ENCODE measurements at regions not wholly inside any gene's neighbourhood (a gene's known extent, or its start where the extent isn't known, plus 50 kb on each side); places are given as distances from the start of the nearest gene placed in this dataset.
A peak's percentile ranks its signal among the peaks of the same experiment; 100 is the strongest.

GRCh38 chr7:116128139-116128538 lies 82.2 kb upstream of the TES start:
- Mint-ChIP-seq H3K36me3 (ENCODE audit: unreplicated experiment) (peaks cover 8% of the 10 kb centered on the region), H3K27ac (ENCODE audit: unreplicated experiment) (no peak overlapping the region), H3K4me1 (ENCODE audit: unreplicated experiment) (no peaks in the 10 kb centered on the region), H3K9me3 (ENCODE audit: unreplicated experiment) (peaks cover 12% of the 10 kb centered on the region), H3K4me3 (ENCODE audit: unreplicated experiment) (no peak overlapping the region), H3K27me3 (ENCODE audit: unreplicated experiment) (peaks cover 16% of the 10 kb centered on the region)
- DNase-seq (ENCODE audit: extremely low spot score, unreplicated experiment): no peak
- TF ChIP-seq CTCF (IDR thresholded peaks at IDR 0.05): no peak

GRCh38 chr7:116135306-116135705 lies 75.0 kb upstream of the TES start:
- Mint-ChIP-seq H3K4me1 (ENCODE audit: unreplicated experiment) (peaks cover 17% of the 10 kb centered on the region), H3K4me3 (ENCODE audit: unreplicated experiment) (no peak overlapping the region), H3K27ac (ENCODE audit: unreplicated experiment) (no peak overlapping the region), H3K27me3 (ENCODE audit: unreplicated experiment) (no peaks in the 10 kb centered on the region), H3K36me3 (ENCODE audit: unreplicated experiment) (no peaks in the 10 kb centered on the region), H3K9me3 (ENCODE audit: unreplicated experiment) (no peaks in the 10 kb centered on the region)
- no peak for TF ChIP-seq CTCF (IDR thresholded peaks at IDR 0.05)
- DNase-seq (ENCODE audit: extremely low spot score, unreplicated experiment): no peak

- Mint-ChIP-seq H3K9me3 (ENCODE audit: unreplicated experiment) (no peaks in the 10 kb centered on the region), H3K27me3 (ENCODE audit: unreplicated experiment) (no peaks in the 10 kb centered on the region), H3K4me1 (ENCODE audit: unreplicated experiment) (peaks cover 17% of the 10 kb centered on the region), H3K4me3 (ENCODE audit: unreplicated experiment) (no peak overlapping the region), H3K27ac (ENCODE audit: unreplicated experiment) (no peak overlapping the region), H3K36me3 (ENCODE audit: unreplicated experiment) (no peaks in the 10 kb centered on the region)
- TF ChIP-seq CTCF (IDR thresholded peaks at IDR 0.05): peak; percentile 81
- DNase-seq (ENCODE audit: extremely low spot score, unreplicated experiment): no peak
Measured at GRCh38 chr7:116138202-116138801, 72.0 kb upstream of the TES start.

- Mint-ChIP-seq H3K27ac (ENCODE audit: unreplicated experiment) (no peak overlapping the region), H3K4me3 (ENCODE audit: unreplicated experiment) (no peak overlapping the region), H3K9me3 (ENCODE audit: unreplicated experiment) (no peaks in the 10 kb centered on the region), H3K4me1 (ENCODE audit: unreplicated experiment) (peaks cover 17% of the 10 kb centered on the region), H3K36me3 (ENCODE audit: unreplicated experiment) (no peaks in the 10 kb centered on the region), H3K27me3 (ENCODE audit: unreplicated experiment) (no peaks in the 10 kb centered on the region)
- no peak for TF ChIP-seq CTCF (IDR thresholded peaks at IDR 0.05)
- DNase-seq (ENCODE audit: extremely low spot score, unreplicated experiment): no peak
Measured at GRCh38 chr7:116139007-116139406, 71.3 kb upstream of the TES start.

- H3K36me3 Mint-ChIP-seq (ENCODE audit: unreplicated experiment): no peaks in the 10 kb centered on the region
- DNase-seq (ENCODE audit: extremely low spot score, unreplicated experiment): no peak
- H3K4me3 Mint-ChIP-seq (ENCODE audit: unreplicated experiment): no peak overlapping the region
- H3K27ac Mint-ChIP-seq (ENCODE audit: unreplicated experiment): no peak overlapping the region
- no peak for TF ChIP-seq CTCF (IDR thresholded peaks at IDR 0.05)
- H3K9me3 Mint-ChIP-seq (ENCODE audit: unreplicated experiment): no peaks in the 10 kb centered on the region
- peaks cover 17% of the 10 kb centered on the region for H3K4me1 Mint-ChIP-seq (ENCODE audit: unreplicated experiment)
- no peaks in the 10 kb centered on the region for H3K27me3 Mint-ChIP-seq (ENCODE audit: unreplicated experiment)
Measured at GRCh38 chr7:116139807-116140206, 70.5 kb upstream of the TES start.
